NCI-H774 (cell line): ENCODE measurements at regions not wholly inside any gene's neighbourhood (a gene's known extent, or its start where the extent isn't known, plus 50 kb on each side); places are given as distances from the start of the nearest gene placed in this dataset.

ENCODE experiments used
- DNase-seq: peaks from one replicate; lab custom pipeline; 2025; lab: John Stamatoyannopoulos, UW

GRCh38 chr5:72619251-72619650, 112.0 kb upstream of the ZNF366 start:
- DNase-seq: no peak

- no peak for DNase-seq
Observed at GRCh38 chr5:72618708-72619107, 111.5 kb upstream of the ZNF366 start.

- no peak for DNase-seq
Observed at GRCh38 chr5:72615061-72615460, 107.9 kb upstream of the ZNF366 start.

- no peak for DNase-seq
Observed at GRCh38 chr5:72613515-72613914, 106.3 kb upstream of the ZNF366 start.

- no peak for DNase-seq
Observed at GRCh38 chr5:72612810-72613209, 105.6 kb upstream of the ZNF366 start.

- peak; percentile 73 for DNase-seq
Observed at GRCh38 chr5:72611118-72611730, 104.0 kb upstream of the ZNF366 start.

- DNase-seq: no peak
Observed at GRCh38 chr5:72608926-72609325, 101.7 kb upstream of the ZNF366 start.

GRCh38 chr5:72608297-72608696, 101.1 kb upstream of the ZNF366 start:
- DNase-seq: no peak

- DNase-seq: no peak
Observed at GRCh38 chr5:72607381-72607780, 100.2 kb upstream of the ZNF366 start.

- no peak for DNase-seq
Observed at GRCh38 chr5:72606525-72606924, 99.3 kb upstream of the ZNF366 start.

- DNase-seq: no peak
Observed at GRCh38 chr5:72605632-72606031, 98.4 kb upstream of the ZNF366 start.

- DNase-seq: no peak
Observed at GRCh38 chr5:72604798-72605154, 97.6 kb upstream of the ZNF366 start.

- DNase-seq: no peak
Observed at GRCh38 chr5:72604111-72604797, 97.0 kb upstream of the ZNF366 start.

GRCh38 chr5:72602696-72603685, 95.8 kb upstream of the ZNF366 start:
- DNase-seq: no peak

- no peak for DNase-seq
Observed at GRCh38 chr5:72601861-72602260, 94.7 kb upstream of the ZNF366 start.

GRCh38 chr5:72600391-72600981, 93.3 kb upstream of the ZNF366 start:
- no peak for DNase-seq

- no peak for DNase-seq
Observed at GRCh38 chr5:72599519-72600370, 92.5 kb upstream of the ZNF366 start.

- no peak for DNase-seq
Observed at GRCh38 chr5:72599065-72599433, 91.8 kb upstream of the ZNF366 start.

- no peak for DNase-seq
Observed at GRCh38 chr5:72598401-72599064, 91.3 kb upstream of the ZNF366 start.

- no peak for DNase-seq
Observed at GRCh38 chr5:72597456-72597948, 90.3 kb upstream of the ZNF366 start.

- no peak for DNase-seq
Observed at GRCh38 chr5:72596956-72597355, 89.7 kb upstream of the ZNF366 start.
